ENCODE measurements at regions not wholly inside any gene's neighbourhood (a gene's known extent, or its start where the extent isn't known, plus 50 kb on each side); places are given as distances from the start of the nearest gene placed in this dataset.

DNA sequence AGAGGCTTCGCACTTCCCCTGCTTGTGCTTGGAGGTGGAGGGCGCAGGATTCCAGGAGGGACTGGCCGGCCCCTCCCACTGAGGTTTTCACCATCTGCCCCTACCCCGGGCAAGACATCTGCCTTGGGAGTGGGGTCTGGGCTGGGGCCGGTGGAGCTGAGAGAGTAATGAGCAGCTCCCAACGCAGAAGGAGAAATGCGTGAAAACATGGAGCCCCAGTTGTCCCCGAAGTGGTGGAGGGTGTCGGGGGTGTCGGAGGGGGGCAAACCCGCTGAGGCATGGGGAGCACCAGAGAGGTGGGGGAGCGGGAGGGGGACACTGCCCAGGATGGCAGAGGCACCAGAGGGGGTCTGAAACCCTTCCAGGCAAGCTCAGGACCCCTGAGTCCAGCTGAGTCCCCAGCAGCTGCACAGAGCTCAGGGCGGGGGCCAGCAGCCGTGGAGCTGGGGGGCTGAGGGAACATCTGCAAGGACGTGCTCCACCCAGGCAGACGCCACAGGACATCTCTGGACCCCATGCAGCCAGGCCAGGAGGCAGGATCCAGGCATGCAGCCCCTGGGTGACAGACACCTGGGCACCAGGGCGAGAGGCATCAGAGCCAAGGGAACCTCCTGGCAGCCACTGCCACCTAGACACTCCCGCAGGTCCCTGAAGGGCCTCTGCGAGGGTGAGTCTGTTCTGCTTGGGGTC, 110.6 kb downstream of the SIK1 start:
- no peak for DNase-seq

- no peak for DNase-seq
Measured at GRCh38 chr21:43315244-43316137, 111.4 kb downstream of the SIK1 start.

DNA sequence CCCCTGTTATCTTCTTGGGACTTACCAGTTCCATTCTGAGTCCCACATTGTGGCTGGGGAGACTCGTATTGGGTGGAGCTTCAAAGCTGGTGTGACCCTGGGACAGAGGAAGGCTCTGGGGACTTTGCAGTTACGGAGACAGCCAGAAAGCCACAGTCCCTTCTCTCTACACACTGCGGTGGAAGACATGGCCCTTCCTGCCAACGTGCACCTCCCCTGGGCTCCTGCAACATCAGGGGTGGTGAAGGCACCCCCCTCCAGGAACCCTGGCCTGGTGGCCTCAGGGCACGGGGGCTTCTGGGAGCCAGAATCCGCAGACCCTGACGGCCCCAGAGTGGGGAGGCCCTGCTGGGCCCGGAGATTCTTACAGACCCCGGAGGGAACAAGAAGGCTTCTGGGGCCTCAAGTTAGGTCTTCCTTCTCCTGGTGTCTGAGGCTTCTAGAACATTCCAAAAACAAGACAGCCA, 113.0 kb downstream of the SIK1 start:
- no peak for DNase-seq

DNA sequence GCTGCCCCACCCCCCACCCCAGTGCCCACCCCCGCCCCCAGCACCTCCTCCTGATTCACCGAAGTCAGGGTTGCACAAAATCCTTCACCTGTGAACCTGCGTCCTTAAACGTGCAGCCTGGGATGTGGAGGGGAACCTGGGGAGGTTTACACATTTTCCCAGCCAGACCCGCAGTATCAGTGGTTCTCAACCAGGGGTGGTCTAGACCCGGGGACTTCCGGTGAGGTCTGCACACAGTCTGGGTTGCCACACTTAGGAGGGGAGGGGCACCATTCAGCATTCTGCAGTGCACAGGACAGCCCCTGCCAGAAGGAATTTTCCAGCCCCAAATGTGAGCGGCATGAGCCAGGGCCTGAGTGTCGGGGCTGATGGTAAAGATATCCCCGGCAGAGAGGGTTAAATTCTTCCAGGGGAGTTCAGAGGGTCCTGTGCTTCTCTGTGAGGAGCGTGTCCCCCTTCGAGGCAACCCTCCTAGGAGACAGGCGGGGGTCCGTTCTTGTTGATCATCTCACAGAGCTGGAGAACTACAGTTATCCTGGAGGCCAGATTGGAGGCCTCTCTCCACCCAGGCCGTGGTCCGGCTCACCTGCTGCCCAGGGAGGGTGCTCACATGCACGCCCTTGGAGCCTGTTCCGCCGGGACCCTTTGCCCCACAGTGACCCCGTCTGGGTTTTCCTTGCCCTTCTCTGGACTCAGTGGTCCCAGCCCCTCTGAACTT, 113.6 kb downstream of the SIK1 start:
- no peak for DNase-seq

DNA sequence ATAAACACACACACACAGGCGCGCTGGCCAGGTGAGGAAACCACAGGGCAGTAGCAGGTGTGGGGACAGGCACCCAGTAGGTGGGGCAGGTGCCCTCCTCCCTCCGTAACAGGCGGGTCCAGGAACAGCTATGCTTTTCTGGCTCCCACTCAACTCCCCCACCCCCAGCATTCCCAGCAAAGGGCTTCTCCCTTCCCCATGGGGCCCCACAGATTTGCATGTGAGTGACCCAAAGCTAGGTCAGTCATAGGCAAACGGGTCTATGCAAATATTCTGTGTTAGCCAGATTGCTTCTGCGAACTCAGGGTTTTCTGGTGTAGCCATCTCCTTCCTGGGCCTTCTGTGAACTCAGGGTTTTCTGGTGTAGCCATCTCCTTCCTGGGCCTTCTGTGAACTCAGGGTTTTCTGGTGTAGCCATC, 114.2 kb downstream of the SIK1 start:
- DNase-seq, result no peak

- no peak for DNase-seq
Measured at GRCh38 chr21:43312011-43312410, 114.9 kb downstream of the SIK1 start.

- no peak for DNase-seq
Measured at GRCh38 chr21:43311301-43311817, 115.6 kb downstream of the SIK1 start.

DNA sequence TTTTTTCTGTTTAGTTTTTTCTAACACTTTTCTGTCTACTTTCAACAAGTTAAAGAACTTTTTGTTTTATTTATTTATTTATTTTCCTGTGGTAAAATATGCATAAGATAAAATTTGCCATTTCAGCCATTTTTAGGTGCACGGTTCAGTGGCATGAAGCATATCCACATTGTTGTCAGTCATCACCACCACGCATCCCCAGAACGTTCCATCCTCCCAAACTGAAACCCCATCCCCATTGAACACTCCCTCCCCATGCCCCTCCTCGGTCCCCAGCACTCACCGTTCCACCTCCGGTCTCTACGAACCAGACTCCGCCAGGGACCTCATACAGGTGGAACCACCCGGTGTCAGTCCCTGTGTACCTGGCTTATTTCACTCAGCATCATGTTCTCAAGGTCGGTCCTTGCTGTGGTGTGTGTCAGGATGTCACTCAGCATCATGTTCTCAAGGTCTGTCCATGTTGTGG, 118.1 kb downstream of the SIK1 start:
- DNase-seq, result no peak

DNA sequence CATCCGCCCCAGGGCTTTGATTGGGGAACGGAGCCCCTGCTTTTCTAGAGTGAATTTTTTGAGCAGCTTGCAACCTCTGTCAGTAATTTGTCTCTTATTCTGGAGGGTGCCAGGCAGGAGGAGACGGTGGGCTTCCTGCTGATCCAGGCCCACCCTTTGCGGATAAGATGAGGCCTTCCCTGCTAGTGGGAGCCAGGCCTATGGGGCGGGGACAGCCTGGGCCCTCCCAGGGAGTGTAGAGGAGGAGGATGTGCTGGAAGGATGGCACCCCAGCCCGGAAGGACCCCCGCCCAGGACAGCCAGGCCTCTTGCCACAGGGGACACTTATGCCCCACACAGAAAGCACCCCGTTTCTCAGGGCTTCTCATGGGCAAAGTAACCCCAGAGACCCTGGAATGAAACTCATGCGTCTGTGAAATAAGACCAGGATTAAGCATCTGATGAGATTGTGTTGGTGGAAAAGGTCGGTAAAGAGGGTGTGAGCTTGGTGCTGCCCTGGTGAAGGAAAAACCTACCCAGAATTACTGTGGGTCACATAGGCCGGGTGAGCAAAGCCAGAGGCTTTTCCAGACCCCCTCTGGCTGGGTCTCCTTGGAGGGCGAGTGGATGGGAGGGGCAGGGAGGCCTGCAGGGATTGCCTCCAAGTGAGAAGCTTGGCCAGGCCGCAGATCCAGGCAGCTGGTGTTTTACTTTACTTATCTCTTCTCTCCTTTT, 118.7 kb downstream of the SIK1 start:
- no peak for DNase-seq

GRCh38 chr21:43307677-43308070, 119.3 kb downstream of the SIK1 start:
- no peak for DNase-seq

- no peak for DNase-seq
Measured at GRCh38 chr21:43306911-43307676, 119.8 kb downstream of the SIK1 start.

GRCh38 chr21:43306391-43306790, 120.5 kb downstream of the SIK1 start:
- no peak for DNase-seq

- no peak for DNase-seq
Measured at GRCh38 chr21:43305811-43306311, 121.1 kb downstream of the SIK1 start.

DNA sequence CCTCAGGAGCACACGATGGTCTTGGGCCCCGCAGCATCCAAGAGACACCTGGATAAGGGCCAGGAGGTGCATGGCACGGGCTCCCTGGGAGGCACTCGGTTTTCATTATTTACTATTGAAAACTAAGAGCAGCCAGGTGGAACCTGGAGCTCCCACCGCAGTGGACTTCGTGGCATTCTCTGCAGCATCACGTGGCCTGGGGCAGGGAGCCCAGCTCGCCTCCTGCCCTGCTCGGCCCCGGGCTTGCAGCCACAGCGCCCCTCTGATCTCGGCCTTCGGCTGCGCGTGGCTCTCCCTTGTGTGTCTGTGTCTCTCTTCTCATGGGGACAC, 121.6 kb downstream of the SIK1 start:
- DNase-seq, result no peak

- DNase-seq, result no peak
Measured at GRCh38 chr21:43304621-43305335, 122.2 kb downstream of the SIK1 start.

GRCh38 chr21:43304206-43304605, 122.7 kb downstream of the SIK1 start:
- no peak for DNase-seq

DNA sequence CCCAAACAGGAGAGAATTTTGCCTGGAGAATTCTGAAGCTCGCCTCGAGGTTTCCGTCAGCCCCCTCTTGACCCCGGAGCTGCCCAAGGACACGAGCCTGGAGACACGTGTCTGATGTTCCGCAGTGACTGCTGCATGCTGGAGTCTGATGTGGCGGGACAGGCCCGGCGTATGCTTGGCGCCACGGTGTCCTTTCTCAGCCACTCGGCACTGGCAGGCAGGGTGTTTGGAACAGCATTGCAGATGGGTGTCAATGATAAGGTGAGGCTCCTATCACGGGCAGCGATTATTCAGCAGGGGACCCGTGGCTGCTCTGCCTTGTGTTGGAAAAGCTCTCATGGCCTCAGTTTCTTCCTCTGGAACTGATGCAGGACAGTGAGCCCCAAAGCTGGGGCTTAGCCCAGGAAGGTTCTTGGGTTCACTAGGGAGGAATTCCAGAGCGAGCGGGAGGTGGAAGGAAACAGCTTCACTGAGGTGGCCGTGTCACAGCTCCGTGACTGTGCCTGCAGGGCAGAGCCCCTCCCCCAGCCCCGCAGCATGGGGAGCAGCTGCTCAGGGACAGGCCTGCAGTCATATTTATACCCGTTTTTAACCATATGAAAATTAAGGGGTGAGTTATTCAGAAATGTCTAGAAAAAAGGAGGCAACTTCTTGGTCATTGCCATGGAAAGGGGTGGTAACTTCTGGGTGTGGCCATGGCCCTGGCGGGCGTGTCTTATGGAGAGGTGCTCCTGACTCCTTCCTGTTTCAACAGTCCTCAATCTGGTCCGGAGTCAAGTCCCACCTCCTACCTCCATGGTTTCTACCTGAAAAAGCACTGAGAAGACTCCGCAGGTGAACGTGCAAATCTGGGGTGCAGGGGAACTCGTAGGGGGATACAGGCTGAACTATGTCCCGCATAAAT, 123.4 kb downstream of the SIK1 start:
- DNase-seq, result no peak

GRCh38 chr21:43302769-43303168, 124.2 kb downstream of the SIK1 start:
- DNase-seq, result no peak

GRCh38 chr21:43302062-43302700, 124.8 kb downstream of the SIK1 start:
- no peak for DNase-seq
